ENCODE measurements at regions not wholly inside any gene's neighbourhood (a gene's known extent, or its start where the extent isn't known, plus 50 kb on each side); places are given as distances from the start of the nearest gene placed in this dataset.

DNA sequence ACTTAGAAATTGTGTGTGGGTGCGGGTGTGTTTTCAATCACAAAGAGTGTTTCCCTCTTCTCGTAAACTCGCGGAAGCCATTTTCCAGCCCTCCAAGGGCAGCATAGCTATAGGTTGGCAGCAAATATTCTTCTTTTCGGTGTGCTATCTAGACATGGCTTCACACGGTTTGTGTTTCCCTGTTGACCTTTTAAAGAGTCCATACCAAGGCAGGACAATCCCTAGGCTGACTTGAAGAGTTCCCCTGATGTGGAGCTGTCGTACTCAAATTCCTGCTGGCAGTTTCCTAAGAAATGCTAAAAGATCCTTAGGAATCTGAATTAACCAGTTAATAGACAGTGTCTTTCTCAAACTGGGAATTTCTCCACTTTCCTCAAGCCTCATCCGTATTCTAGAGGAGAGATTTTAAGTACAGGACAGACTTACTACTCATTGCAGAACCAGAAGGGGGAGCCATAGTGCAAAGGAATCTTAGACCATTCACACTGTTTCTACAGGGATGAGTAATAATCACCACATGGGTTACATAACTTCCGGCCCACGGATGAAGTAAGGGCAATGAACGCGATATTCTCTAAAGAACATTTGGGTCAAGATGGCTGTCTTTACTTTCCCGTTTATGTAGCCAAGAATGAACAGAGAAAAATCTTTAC is 288.6 kb upstream of the ELAC2 start:
- TF ChIP-seq GATA2 (IDR thresholded peaks at IDR 0.05; ENCODE audit: low read depth, low read length) (no peak), GATA3 (IDR thresholded peaks at IDR 0.05; ENCODE audit: low read depth, low read length) (no peak)
